T-helper 2 cell (primary cell): ENCODE measurements at regions not wholly inside any gene's neighbourhood (a gene's known extent, or its start where the extent isn't known, plus 50 kb on each side); places are given as distances from the start of the nearest gene placed in this dataset.

Experiments
- DNase-seq, 5 experiments: peaks; one replicate each; pipeline versions ENCODE4 v3.0.0 to v3.0.0-alpha.2; 2012 to 2022

GRCh38 chr9:10674586-10674985, 61.8 kb upstream of the PTPRD start:
- DNase-seq, result no peak

GRCh38 chr9:10678010-10678409, 65.2 kb upstream of the PTPRD start:
- no peak for DNase-seq

GRCh38 chr9:10678790-10679189, 66.0 kb upstream of the PTPRD start:
- DNase-seq, result no peak

GRCh38 chr9:10686943-10687342, 74.1 kb upstream of the PTPRD start:
- DNase-seq, result no peak

GRCh38 chr9:10690546-10690945, 77.7 kb upstream of the PTPRD start:
- DNase-seq, result no peak

- DNase-seq, result no peak
Measured at GRCh38 chr9:10697044-10697443, 84.2 kb upstream of the PTPRD start.

GRCh38 chr9:10700291-10700690, 87.5 kb upstream of the PTPRD start:
- no peak for DNase-seq

- no peak for DNase-seq
Measured at GRCh38 chr9:10700915-10701314, 88.1 kb upstream of the PTPRD start.

- DNase-seq, result no peak
Measured at GRCh38 chr9:10701906-10702305, 89.1 kb upstream of the PTPRD start.

GRCh38 chr9:10703139-10703538, 90.3 kb upstream of the PTPRD start:
- DNase-seq, result no peak

- no peak for DNase-seq
Measured at GRCh38 chr9:10704720-10705119, 91.9 kb upstream of the PTPRD start.

GRCh38 chr9:10705383-10705782, 92.6 kb upstream of the PTPRD start:
- no peak for DNase-seq

GRCh38 chr9:10706788-10707187, 94.0 kb upstream of the PTPRD start:
- no peak for DNase-seq

GRCh38 chr9:10721301-10721700, 108.5 kb upstream of the PTPRD start:
- no peak for DNase-seq

- no peak for DNase-seq
Measured at GRCh38 chr9:10729213-10729612, 116.4 kb upstream of the PTPRD start.

GRCh38 chr9:10744669-10745068, 131.9 kb upstream of the PTPRD start:
- no peak for DNase-seq

- no peak for DNase-seq
Measured at GRCh38 chr9:10753474-10753873, 140.7 kb upstream of the PTPRD start.

- DNase-seq, result no peak
Measured at GRCh38 chr9:10764481-10764880, 151.7 kb upstream of the PTPRD start.

- no peak for DNase-seq
Measured at GRCh38 chr9:10773136-10773535, 160.3 kb upstream of the PTPRD start.

GRCh38 chr9:10774051-10774450, 161.2 kb upstream of the PTPRD start:
- no peak for DNase-seq

GRCh38 chr9:10785255-10785654, 172.5 kb upstream of the PTPRD start:
- no peak for DNase-seq

- DNase-seq, result no peak
Measured at GRCh38 chr9:10793306-10793705, 180.5 kb upstream of the PTPRD start.

- no peak for DNase-seq
Measured at GRCh38 chr9:10804486-10804885, 191.7 kb upstream of the PTPRD start.

- DNase-seq, result no peak
Measured at GRCh38 chr9:10806868-10807267, 194.1 kb upstream of the PTPRD start.

GRCh38 chr9:10818206-10818605, 205.4 kb upstream of the PTPRD start:
- DNase-seq, result no peak
